GM10266 (cell line): ENCODE measurements at regions not wholly inside any gene's neighbourhood (a gene's known extent, or its start where the extent isn't known, plus 50 kb on each side); places are given as distances from the start of the nearest gene placed in this dataset.

ENCODE experiments used
- DNase-seq: peaks from one replicate; pipeline ENCODE4 v3.0.0; 2012; ENCODE audit errors: extremely low spot score
- CTCF ChIP-seq: IDR thresholded peaks from 2 replicates; pipeline ENCODE4 v1.5.1; 2012; ENCODE audit warnings: mild to moderate bottlenecking, low read depth; ENCODE audit not compliant: control insufficient read depth, insufficient read depth; ENCODE audit errors: missing control alignments

DNA sequence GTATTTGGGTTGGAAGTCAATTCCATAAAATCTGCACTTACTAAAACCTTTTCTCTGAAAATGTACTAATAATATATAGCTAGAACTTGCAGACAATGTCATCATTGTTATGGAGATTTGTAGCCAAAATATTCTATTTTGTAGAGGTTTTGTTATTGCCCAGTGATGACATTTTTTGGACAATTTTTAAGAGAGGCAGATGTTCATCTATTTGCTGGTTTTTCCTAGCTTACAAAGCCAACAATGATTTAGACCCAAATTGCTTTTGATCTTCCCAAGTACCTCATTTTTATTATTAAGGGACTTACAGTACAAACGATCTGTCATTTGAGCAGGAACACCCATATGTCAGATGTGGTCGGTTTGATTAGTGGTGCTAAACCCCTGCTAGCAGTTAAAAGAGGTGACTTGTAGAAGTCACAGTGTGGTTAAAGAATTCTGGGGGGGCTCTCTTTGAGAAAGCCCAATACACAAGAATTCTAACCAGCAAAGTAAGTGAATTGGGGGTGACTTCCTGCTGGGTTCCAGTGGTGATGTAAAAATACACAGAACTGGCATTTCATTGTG is 136.2 kb downstream of the KIT start:
- no peak for TF ChIP-seq CTCF

More for the DNA sequence above, 136.2 kb downstream of the KIT start:
- DNase-seq: no peak
